GM19463 (cell line): ENCODE measurements at regions not wholly inside any gene's neighbourhood (a gene's known extent, or its start where the extent isn't known, plus 50 kb on each side); places are given as distances from the start of the nearest gene placed in this dataset.

Experiments used
- ATAC-seq: cut with Tn5 transposase; IDR thresholded peaks from one replicate; pipeline ENCODE4 v1.9.1; 2021; ENCODE audit warnings: mild to moderate bottlenecking, moderate library complexity; ENCODE audit not compliant: unreplicated experiment

- no peak for ATAC-seq
Observed at GRCh38 chr5:98103807-98104206, 669.7 kb upstream of the RGMB start.

- ATAC-seq, result no peak
Observed at GRCh38 chr5:98104454-98105188, 668.8 kb upstream of the RGMB start.

- ATAC-seq, result no peak
Observed at GRCh38 chr5:98105681-98106080, 667.8 kb upstream of the RGMB start.

- ATAC-seq, result no peak
Observed at GRCh38 chr5:98106116-98107031, 667.1 kb upstream of the RGMB start.

- no peak for ATAC-seq
Observed at GRCh38 chr5:98108497-98108896, 665.0 kb upstream of the RGMB start.

GRCh38 chr5:98109561-98110006 is 663.9 kb upstream of the RGMB start:
- ATAC-seq, result no peak

- ATAC-seq, result no peak
Observed at GRCh38 chr5:98110282-98110691, 663.2 kb upstream of the RGMB start.

GRCh38 chr5:98110791-98111190 is 662.7 kb upstream of the RGMB start:
- ATAC-seq, result no peak

- ATAC-seq, result no peak
Observed at GRCh38 chr5:98111686-98112085, 661.8 kb upstream of the RGMB start.

GRCh38 chr5:98121036-98121936 is 652.2 kb upstream of the RGMB start:
- ATAC-seq, result no peak

- no peak for ATAC-seq
Observed at GRCh38 chr5:98128271-98128670, 645.2 kb upstream of the RGMB start.

GRCh38 chr5:98128846-98129245 is 644.6 kb upstream of the RGMB start:
- ATAC-seq, result no peak

- no peak for ATAC-seq
Observed at GRCh38 chr5:98130261-98131035, 643.0 kb upstream of the RGMB start.

GRCh38 chr5:98144116-98144515 is 629.3 kb upstream of the RGMB start:
- ATAC-seq, result no peak

GRCh38 chr5:98144710-98145109 is 628.8 kb upstream of the RGMB start:
- no peak for ATAC-seq

- ATAC-seq, result peak; percentile 44
Observed at GRCh38 chr5:98157368-98157767, 616.1 kb upstream of the RGMB start.

GRCh38 chr5:98158440-98158839 is 615.0 kb upstream of the RGMB start:
- ATAC-seq, result no peak

- ATAC-seq, result no peak
Observed at GRCh38 chr5:98163796-98164493, 609.5 kb upstream of the RGMB start.

GRCh38 chr5:98168871-98169270 is 604.6 kb upstream of the RGMB start:
- ATAC-seq, result no peak

- no peak for ATAC-seq
Observed at GRCh38 chr5:98170994-98171393, 602.5 kb upstream of the RGMB start.
